Right lobe of liver (tissue), 6 donors: ENCODE measurements at regions not wholly inside any gene's neighbourhood (a gene's known extent, or its start where the extent isn't known, plus 50 kb on each side); places are given as distances from the start of the nearest gene placed in this dataset.

ENCODE experiments used
- ATAC-seq, 4 donors: fragments of 200-7000 bp; cut with Tn5 transposase; one replicate each; pipeline ENCODE4 v1.9.1; 2020; ENCODE audit warnings: mild to moderate bottlenecking in 4 of 4, moderate library complexity in 4 of 4
- DNase-seq, 3 donors: peaks; one replicate each; pipeline ENCODE4 v3.0.0-alpha.2; 2020
- H3K27ac ChIP-seq, 3 donors: fragments of 200-600 bp; one replicate each; pipeline ENCODE4 v1.8.0; 2022
- H3K27me3 ChIP-seq, 2 donors: fragments of 200-600 bp; one replicate each; pipeline ENCODE4 v1.8.0; 2022
- H3K36me3 ChIP-seq, 4 donors: fragments of 200-600 bp; sonication (generic) in 1 of 4; one replicate each; pipeline versions ENCODE4 v1.5.1 to v1.8.0; 2017 to 2022; ENCODE audit warnings: control low read depth in 1 of 4
- H3K4me1 ChIP-seq, 4 donors: fragments of 200-600 bp; sonication (generic) in 1 of 4; one replicate each; pipeline versions ENCODE4 v1.5.1 to v1.8.0; 2017 to 2022; ENCODE audit warnings: control low read depth in 1 of 4
- H3K4me3 ChIP-seq, 3 donors: fragments of 200-600 bp; one replicate each; pipeline ENCODE4 v1.8.0; 2022
- H3K9me3 ChIP-seq, 4 donors: fragments of 200-600 bp; sonication (generic) in 1 of 4; one replicate each; pipeline versions ENCODE4 v1.5.1 to v1.8.0; 2017 to 2022; ENCODE audit warnings: control low read depth in 1 of 4
- POLR2A ChIP-seq: fragments of 450-650 bp; IDR thresholded peaks from one replicate; pipeline ENCODE4 v1.6.1; 2017; ENCODE audit warnings: antibody characterized with exemption, mild to moderate bottlenecking
- WGBS: methylation state at CpG from one replicate; pipeline ENCODE4 v1.1.6; 2018; ENCODE audit warnings: low coverage, low lambda C conversion rate; ENCODE audit not compliant: insufficient coverage; ENCODE audit errors: missing lambda C conversion rate; 5-methylcytosine and 5-hydroxymethylcytosine counted together
- intact Hi-C, 2 donors: fragments of 100-400 bp; cut with DNase I; formaldehyde crosslinking; loops; one replicate each; pipeline versions ENCODE4 v1.11.2 to v1.14.1; 2022
- TF ChIP-seq, protein P1 (sequence below), 4 donors: fragments of 200-600 bp in 3 of 4; fragments of 450-650 bp in 1 of 4; IDR thresholded peaks; one replicate each; pipeline versions ENCODE4 v1.5.1 to v1.8.0; 2016 to 2022; ENCODE audit warnings: antibody characterized with exemption in 4 of 4, mild to moderate bottlenecking in 2 of 4
- donor health status: DM: no; HTN: yes; CAD: no.
- donor health status: DM: no; HTN: no; CAD: no.
- donor health status: DM: no; HTN: no; CAD: no.
- donor health status: DM: no; HTN: yes; CAD: no.
- donor health status: DM: no; HTN: yes; CAD: no.

GRCh38 chr17:5794385-5794784 lies 210.1 kb upstream of the NLRP1 start:
- ATAC-seq (no peak), DNase-seq (no peak)
- H3K27ac ChIP-seq: no peak overlapping the region
- no peaks in the 10 kb centered on the region for H3K4me1 ChIP-seq
- WGBS: 72% methylated on average over 7 of the region's 7 CpGs
- H3K4me3 ChIP-seq: no peak overlapping the region
- intact Hi-C loops: loop anchor here in 1 of 2 donors (10.0 kb wide), 1 partner anchor 250 kb away; no protein-coding TSS in a partner anchor
- TF ChIP-seq, protein P1, sequence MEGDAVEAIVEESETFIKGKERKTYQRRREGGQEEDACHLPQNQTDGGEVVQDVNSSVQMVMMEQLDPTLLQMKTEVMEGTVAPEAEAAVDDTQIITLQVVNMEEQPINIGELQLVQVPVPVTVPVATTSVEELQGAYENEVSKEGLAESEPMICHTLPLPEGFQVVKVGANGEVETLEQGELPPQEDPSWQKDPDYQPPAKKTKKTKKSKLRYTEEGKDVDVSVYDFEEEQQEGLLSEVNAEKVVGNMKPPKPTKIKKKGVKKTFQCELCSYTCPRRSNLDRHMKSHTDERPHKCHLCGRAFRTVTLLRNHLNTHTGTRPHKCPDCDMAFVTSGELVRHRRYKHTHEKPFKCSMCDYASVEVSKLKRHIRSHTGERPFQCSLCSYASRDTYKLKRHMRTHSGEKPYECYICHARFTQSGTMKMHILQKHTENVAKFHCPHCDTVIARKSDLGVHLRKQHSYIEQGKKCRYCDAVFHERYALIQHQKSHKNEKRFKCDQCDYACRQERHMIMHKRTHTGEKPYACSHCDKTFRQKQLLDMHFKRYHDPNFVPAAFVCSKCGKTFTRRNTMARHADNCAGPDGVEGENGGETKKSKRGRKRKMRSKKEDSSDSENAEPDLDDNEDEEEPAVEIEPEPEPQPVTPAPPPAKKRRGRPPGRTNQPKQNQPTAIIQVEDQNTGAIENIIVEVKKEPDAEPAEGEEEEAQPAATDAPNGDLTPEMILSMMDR (IDR thresholded peaks at IDR 0.05): no peak
- TF ChIP-seq POLR2A: no peak
- no peaks in the 10 kb centered on the region for H3K27me3 ChIP-seq
- no peaks in the 10 kb centered on the region for H3K36me3 ChIP-seq
- no peaks in the 10 kb centered on the region for H3K9me3 ChIP-seq

DNA sequence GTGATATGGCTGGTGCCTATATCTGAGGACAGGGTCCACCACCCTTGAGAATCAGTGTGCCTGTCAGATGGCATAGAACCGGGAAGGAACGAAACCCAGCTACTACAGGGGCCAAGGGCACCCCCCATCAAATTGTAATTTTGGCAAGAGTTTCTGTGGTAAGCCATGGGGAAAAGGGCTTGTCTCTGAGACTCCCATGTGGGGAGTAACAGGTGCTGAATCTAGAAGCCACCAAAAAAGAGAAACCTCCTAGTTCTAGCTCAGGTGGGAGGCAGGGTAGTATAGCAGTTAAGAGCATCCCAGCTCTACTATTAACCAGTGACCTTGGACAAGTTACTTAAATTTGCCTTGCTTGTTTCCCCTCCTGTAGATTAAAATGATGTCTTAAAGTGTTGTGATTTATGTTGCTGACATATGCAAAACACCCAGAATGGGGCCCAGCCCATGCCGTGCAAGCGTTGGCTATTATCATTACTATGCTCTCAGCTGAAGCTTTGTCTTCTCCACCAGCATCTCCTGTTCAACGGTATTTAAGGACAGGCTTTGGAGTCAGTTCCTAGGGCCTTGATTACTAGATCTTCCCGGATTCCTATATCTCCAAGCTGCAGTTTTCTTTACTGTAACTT lies 210.7 kb upstream of the NLRP1 start:
- Histone ChIP-seq H3K36me3 (no peaks in the 10 kb centered on the region), H3K27ac (no peak overlapping the region), H3K9me3 (no peaks in the 10 kb centered on the region), H3K4me3 (no peak overlapping the region), H3K4me1 (no peaks in the 10 kb centered on the region), H3K27me3 (no peaks in the 10 kb centered on the region)
- 82% methylated on average over 2 of the region's 6 CpGs for WGBS
- intact Hi-C loops: loop anchor here in 1 of 2 donors (10.0 kb wide), 1 partner anchor 250 kb away; no protein-coding TSS in a partner anchor
- TF ChIP-seq, protein P1 (IDR thresholded peaks at IDR 0.05): no peak
- TF ChIP-seq POLR2A: no peak
- ATAC-seq: no peak
- no peak for DNase-seq

- H3K4me3 ChIP-seq: no peak overlapping the region
- H3K27me3 ChIP-seq: no peaks in the 10 kb centered on the region
- no peak for DNase-seq
- no peak for TF ChIP-seq POLR2A
- no peaks in the 10 kb centered on the region for H3K4me1 ChIP-seq
- H3K27ac ChIP-seq: no peak overlapping the region
- no peaks in the 10 kb centered on the region for H3K36me3 ChIP-seq
- intact Hi-C loops: loop anchor here in 1 of 2 donors (10.0 kb wide), 1 partner anchor 247 kb away; no protein-coding TSS in a partner anchor
- 29% methylated on average over 12 of the region's 12 CpGs for WGBS
- ATAC-seq: no peak
- no peaks in the 10 kb centered on the region for H3K9me3 ChIP-seq
Measured at GRCh38 chr17:5797447-5798050, 213.2 kb upstream of the NLRP1 start.

DNA sequence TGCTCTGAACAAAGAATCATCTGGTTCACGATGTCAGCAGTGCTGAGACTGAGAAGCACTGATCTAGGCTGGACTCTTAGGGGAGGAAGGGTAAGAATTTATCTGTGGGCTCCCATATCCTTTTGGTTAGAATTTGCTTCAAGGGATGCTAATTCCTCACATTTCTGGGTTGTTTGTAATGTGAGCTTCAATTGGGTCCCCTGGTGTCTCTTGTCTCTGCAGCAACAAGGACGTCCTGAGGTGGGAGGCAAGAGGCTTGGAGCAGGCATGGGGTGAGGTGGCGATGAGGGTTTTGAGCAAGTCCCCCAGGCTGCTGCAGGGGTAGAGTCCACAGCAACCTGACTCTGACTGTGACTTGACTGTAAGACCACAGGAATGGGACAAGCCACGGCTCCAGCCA lies 213.8 kb upstream of the NLRP1 start:
- TF ChIP-seq POLR2A: no peak
- TF ChIP-seq, protein P1 (IDR thresholded peaks at IDR 0.05): no peak
- Histone ChIP-seq H3K9me3 (no peaks in the 10 kb centered on the region), H3K4me1 (no peaks in the 10 kb centered on the region), H3K4me3 (no peak overlapping the region), H3K27ac (no peak overlapping the region), H3K27me3 (no peaks in the 10 kb centered on the region), H3K36me3 (no peaks in the 10 kb centered on the region)
- WGBS: 33% methylated on average over 1 of the region's 4 CpGs
- DNase-seq: no peak
- intact Hi-C loops: loop anchor here in 1 of 2 donors (10.0 kb wide), 1 partner anchor 247 kb away; no protein-coding TSS in a partner anchor
- ATAC-seq: no peak

GRCh38 chr17:5800131-5800530 lies 215.8 kb upstream of the NLRP1 start:
- intact Hi-C loops: no loop called here
- WGBS: 34% methylated on average over 8 of the region's 9 CpGs

More at GRCh38 chr17:5800131-5800530, 215.8 kb upstream of the NLRP1 start:
- H3K36me3 ChIP-seq: no peaks in the 10 kb centered on the region
- no peak for ATAC-seq
- TF ChIP-seq, protein P1 (IDR thresholded peaks at IDR 0.05): no peak
- no peak for TF ChIP-seq POLR2A
- H3K4me3 ChIP-seq: no peak overlapping the region
- no peaks in the 10 kb centered on the region for H3K4me1 ChIP-seq
- H3K9me3 ChIP-seq: no peaks in the 10 kb centered on the region
- H3K27ac ChIP-seq: no peak overlapping the region
- H3K27me3 ChIP-seq: no peaks in the 10 kb centered on the region
- DNase-seq: no peak
